Transverse colon (tissue), 4 donors: ENCODE measurements at regions not wholly inside any gene's neighbourhood (a gene's known extent, or its start where the extent isn't known, plus 50 kb on each side); places are given as distances from the start of the nearest gene placed in this dataset.

Source experiments
- DNase-seq: peaks from one replicate; pipeline ENCODE4 v3.0.0-alpha.2; 2019
- H3K27ac ChIP-seq, 4 donors: fragments of 200-600 bp; sonication (generic); 2 replicates each; pipeline ENCODE4 v1.5.1; 2016 to 2018; ENCODE audit warnings: inconsistent platforms in 4 of 4
- H3K27me3 ChIP-seq: fragments of 200-600 bp; sonication (generic); 2 replicates; pipeline ENCODE4 v1.5.1; 2017; ENCODE audit warnings: inconsistent platforms
- H3K36me3 ChIP-seq, 4 donors: fragments of 200-600 bp; sonication (generic); 2 replicates each; pipeline ENCODE4 v1.5.1; 2017 to 2019; ENCODE audit warnings: inconsistent platforms in 4 of 4
- H3K4me1 ChIP-seq, 4 donors: fragments of 200-600 bp; sonication (generic); 2 replicates each; pipeline ENCODE4 v1.5.1; 2017 to 2020; ENCODE audit warnings: inconsistent platforms in 4 of 4
- H3K4me3 ChIP-seq, 4 donors: fragments of 200-600 bp; sonication (generic); 1 replicate in 1 of 4; 2 replicates in 3 of 4; pipeline versions ENCODE4 v1.5.1 to v1.6.1; 2017 to 2019; ENCODE audit warnings: inconsistent platforms in 4 of 4
- H3K9me3 ChIP-seq, 2 donors: fragments of 200-600 bp; sonication (generic); 2 replicates each; pipeline ENCODE4 v1.5.1; 2017 to 2019; ENCODE audit warnings: inconsistent platforms in 2 of 2
- CTCF ChIP-seq, 5 experiments: fragments of 200-600 bp in 3 of 5; fragments of 450-650 bp in 2 of 5; sonication (generic) in 3 of 5; IDR thresholded peaks; 1 replicate in 2 of 5; 2 replicates in 3 of 5; pipeline ENCODE4 v1.5.1; 2016 to 2017; ENCODE audit warnings: antibody characterized with exemption in 5 of 5, inconsistent platforms in 3 of 5, mild to moderate bottlenecking in 2 of 5, moderate library complexity in 1 of 5
- EP300 ChIP-seq: sonication (generic); formaldehyde crosslinking; IDR thresholded peaks from one replicate; pipeline ENCODE4 v1.6.1; 2017; ENCODE audit warnings: antibody characterized with exemption, low read depth
- POLR2A ChIP-seq: fragments of 450-650 bp; IDR thresholded peaks from one replicate; pipeline ENCODE4 v1.6.1; 2016; ENCODE audit warnings: antibody characterized with exemption, mild to moderate bottlenecking, moderate library complexity
- POLR2AphosphoS5 ChIP-seq, 3 donors: sonication (generic); formaldehyde crosslinking; IDR thresholded peaks; one replicate each; pipeline ENCODE4 v1.6.1; 2016; ENCODE audit warnings: antibody characterized with exemption in 3 of 3
- WGBS, 2 donors: methylation state at CpG; one replicate each; pipeline ENCODE4 v1.1.5; 2018; ENCODE audit warnings: low coverage in 1 of 2; 5-methylcytosine and 5-hydroxymethylcytosine counted together
- in situ Hi-C, 4 donors: fragments of 200-750 bp; cut with MboI; loops; one replicate each; pipeline versions ENCODE4 v1.15.0 to v1.15.1; 2017; ENCODE audit warnings: low sequenced_read_pairs in 3 of 4, low pct_ligation_motif_present in 1 of 4, low pct_unique_long_range_greater_than_20kb in 1 of 4
- intact Hi-C: fragments of 100-400 bp; cut with DNase I; formaldehyde crosslinking; loops from one replicate; pipeline ENCODE4 v1.15.1; 2023; ENCODE audit warnings: low total_unique reads

- H3K9me3 ChIP-seq = no peaks in the 10 kb centered on the region
Observed at GRCh38 chr7:33792547-33793105, 112.7 kb upstream of the BMPER start.

DNA sequence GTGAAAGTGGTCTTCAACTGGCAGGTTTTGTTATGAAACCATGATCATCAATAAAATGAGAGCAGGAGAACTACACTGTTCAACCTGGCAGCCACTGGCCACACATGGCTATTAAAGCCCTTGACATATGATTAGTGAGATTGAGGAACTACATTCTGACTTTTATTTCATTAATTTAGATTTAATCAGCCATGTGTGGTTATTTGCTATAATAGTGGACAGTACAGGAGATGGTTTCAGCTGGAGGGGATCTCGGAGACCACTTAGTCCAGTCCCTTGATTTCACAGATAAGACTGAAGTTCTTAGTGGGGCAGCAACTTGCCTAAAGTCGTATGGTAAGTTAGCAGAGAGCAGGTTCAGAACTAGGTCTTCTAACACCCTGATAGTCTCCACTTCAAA lies 111.7 kb upstream of the BMPER start:
- intact Hi-C loops = no loop called here
- DNase-seq = no peak
- Histone ChIP-seq H3K27ac (no peak overlapping the region), H3K36me3 (no peaks in the 10 kb centered on the region), H3K27me3 (no peaks in the 10 kb centered on the region), H3K4me1 (no peaks in the 10 kb centered on the region), H3K9me3 (no peaks in the 10 kb centered on the region), H3K4me3 (no peak overlapping the region)
- 92 to 94% methylated on average over 2 of the region's 2 CpGs for WGBS, 2 donors
- no peak for TF ChIP-seq POLR2AphosphoS5 (IDR thresholded peaks at IDR 0.05)
- no peak for TF ChIP-seq EP300
- no peak for TF ChIP-seq CTCF (IDR thresholded peaks at IDR 0.05)
- no peak for TF ChIP-seq POLR2A
- in situ Hi-C loops = no loop called here

More at GRCh38 chr7:33792547-33793105, 112.7 kb upstream of the BMPER start:
- no peaks in the 10 kb centered on the region for H3K27me3 ChIP-seq
- no peaks in the 10 kb centered on the region for H3K4me1 ChIP-seq
- no peak overlapping the region for H3K27ac ChIP-seq
- TF ChIP-seq POLR2AphosphoS5 (IDR thresholded peaks at IDR 0.05) = no peak
- TF ChIP-seq CTCF (IDR thresholded peaks at IDR 0.05) = no peak
- TF ChIP-seq EP300 = no peak
- TF ChIP-seq POLR2A = no peak
- no peak for DNase-seq
- WGBS, 2 donors = 89% methylated on average over 4 of the region's 4 CpGs; no CpG with 5 or more reads in 1 of the 2 donors
- no peaks in the 10 kb centered on the region for H3K36me3 ChIP-seq
- H3K4me3 ChIP-seq = no peak overlapping the region
- in situ Hi-C loops = no loop called here
- intact Hi-C loops = no loop called here

GRCh38 chr7:33794419-33794818 lies 110.9 kb upstream of the BMPER start:
- Histone ChIP-seq H3K27ac (no peak overlapping the region), H3K9me3 (no peaks in the 10 kb centered on the region), H3K4me3 (no peak overlapping the region), H3K4me1 (no peaks in the 10 kb centered on the region), H3K36me3 (no peaks in the 10 kb centered on the region), H3K27me3 (no peaks in the 10 kb centered on the region)
- 95 to 96% methylated on average over 2 to 6 of the region's 6 CpGs for WGBS, 2 donors
- intact Hi-C loops = no loop called here
- no peak for DNase-seq
- in situ Hi-C loops = no loop called here
- TF ChIP-seq POLR2AphosphoS5 (IDR thresholded peaks at IDR 0.05) (no peak), CTCF (IDR thresholded peaks at IDR 0.05) (no peak), POLR2A (no peak), EP300 (no peak)

- TF ChIP-seq POLR2A (no peak), CTCF (IDR thresholded peaks at IDR 0.05) (no peak), EP300 (no peak), POLR2AphosphoS5 (IDR thresholded peaks at IDR 0.05) (no peak)
- in situ Hi-C loops (no loop called here), intact Hi-C loops (no loop called here)
- Histone ChIP-seq H3K9me3 (no peaks in the 10 kb centered on the region), H3K27me3 (no peaks in the 10 kb centered on the region), H3K36me3 (no peaks in the 10 kb centered on the region), H3K27ac (no peak overlapping the region), H3K4me1 (no peaks in the 10 kb centered on the region), H3K4me3 (no peak overlapping the region)
- 88 to 100% methylated on average over 1 to 6 of the region's 6 CpGs for WGBS, 2 donors
- DNase-seq = no peak
Observed at GRCh38 chr7:33794959-33795358, 110.4 kb upstream of the BMPER start.
